Right lobe of liver (tissue), 4 donors: ENCODE measurements at regions not wholly inside any gene's neighbourhood (a gene's known extent, or its start where the extent isn't known, plus 50 kb on each side); places are given as distances from the start of the nearest gene placed in this dataset.

Experiments used
- POLR2A ChIP-seq: fragments of 450-650 bp; IDR thresholded peaks from one replicate; pipeline ENCODE4 v1.6.1; 2017; ENCODE audit warnings: antibody characterized with exemption, mild to moderate bottlenecking
- TF ChIP-seq, protein P1 (sequence below), 4 donors: fragments of 200-600 bp in 3 of 4; fragments of 450-650 bp in 1 of 4; IDR thresholded peaks; one replicate each; pipeline versions ENCODE4 v1.5.1 to v1.8.0; 2016 to 2022; ENCODE audit warnings: antibody characterized with exemption in 4 of 4, mild to moderate bottlenecking in 2 of 4
- donor health status: DM: no; HTN: no; CAD: no.
- donor health status: DM: no; HTN: no; CAD: no.
- donor health status: DM: no; HTN: yes; CAD: no.

- TF ChIP-seq, protein P1, sequence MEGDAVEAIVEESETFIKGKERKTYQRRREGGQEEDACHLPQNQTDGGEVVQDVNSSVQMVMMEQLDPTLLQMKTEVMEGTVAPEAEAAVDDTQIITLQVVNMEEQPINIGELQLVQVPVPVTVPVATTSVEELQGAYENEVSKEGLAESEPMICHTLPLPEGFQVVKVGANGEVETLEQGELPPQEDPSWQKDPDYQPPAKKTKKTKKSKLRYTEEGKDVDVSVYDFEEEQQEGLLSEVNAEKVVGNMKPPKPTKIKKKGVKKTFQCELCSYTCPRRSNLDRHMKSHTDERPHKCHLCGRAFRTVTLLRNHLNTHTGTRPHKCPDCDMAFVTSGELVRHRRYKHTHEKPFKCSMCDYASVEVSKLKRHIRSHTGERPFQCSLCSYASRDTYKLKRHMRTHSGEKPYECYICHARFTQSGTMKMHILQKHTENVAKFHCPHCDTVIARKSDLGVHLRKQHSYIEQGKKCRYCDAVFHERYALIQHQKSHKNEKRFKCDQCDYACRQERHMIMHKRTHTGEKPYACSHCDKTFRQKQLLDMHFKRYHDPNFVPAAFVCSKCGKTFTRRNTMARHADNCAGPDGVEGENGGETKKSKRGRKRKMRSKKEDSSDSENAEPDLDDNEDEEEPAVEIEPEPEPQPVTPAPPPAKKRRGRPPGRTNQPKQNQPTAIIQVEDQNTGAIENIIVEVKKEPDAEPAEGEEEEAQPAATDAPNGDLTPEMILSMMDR (IDR thresholded peaks at IDR 0.05), result no peak
- no peak for TF ChIP-seq POLR2A
Measured at GRCh38 chr14:65156568-65157366, 54.5 kb upstream of the MAX start.
